ENCODE measurements at regions not wholly inside any gene's neighbourhood (a gene's known extent, or its start where the extent isn't known, plus 50 kb on each side); places are given as distances from the start of the nearest gene placed in this dataset.

DNA sequence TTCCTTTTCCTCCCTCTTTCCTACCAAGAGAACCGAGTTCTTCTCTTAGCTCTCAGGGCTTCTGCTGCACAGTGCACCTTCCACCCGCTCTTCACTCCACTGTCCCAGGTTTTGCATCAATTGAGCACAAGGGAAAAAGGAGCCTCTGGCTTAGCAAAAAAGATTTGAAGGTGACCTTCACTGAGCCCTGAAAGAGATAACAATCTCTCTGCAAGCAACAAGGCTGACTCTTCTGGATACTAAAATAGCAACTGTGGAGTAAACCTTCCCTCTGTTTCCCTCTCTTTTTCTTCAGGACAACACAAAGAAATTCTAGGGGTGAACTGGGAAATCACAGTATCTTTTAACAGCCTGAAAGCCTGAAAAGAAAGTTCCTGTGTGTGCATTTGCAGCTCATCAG is 354.7 kb upstream of the PODXL start:
- Histone ChIP-seq H3K4me3 (ENCODE audit: low read depth in 1 of 2, low read length in 2 of 2) (no peak overlapping the region), H3K27me3 (ENCODE audit: low read depth, low read length) (peaks cover 5% of the 10 kb centered on the region), H3K4me1 (ENCODE audit: control insufficient read depth in 1 of 2, insufficient read depth in 2 of 2, low read length in 2 of 2) (no peaks in the 10 kb centered on the region), H3K9me3 (ENCODE audit: control insufficient read depth in 1 of 2, low read length in 2 of 2) (no peaks in the 10 kb centered on the region), H3K36me3 (ENCODE audit: control insufficient read depth in 1 of 2, insufficient read depth in 2 of 2, low read length in 2 of 2) (no peaks in the 10 kb centered on the region), H3K27ac (ENCODE audit: low read length) (no peak overlapping the region)

DNA sequence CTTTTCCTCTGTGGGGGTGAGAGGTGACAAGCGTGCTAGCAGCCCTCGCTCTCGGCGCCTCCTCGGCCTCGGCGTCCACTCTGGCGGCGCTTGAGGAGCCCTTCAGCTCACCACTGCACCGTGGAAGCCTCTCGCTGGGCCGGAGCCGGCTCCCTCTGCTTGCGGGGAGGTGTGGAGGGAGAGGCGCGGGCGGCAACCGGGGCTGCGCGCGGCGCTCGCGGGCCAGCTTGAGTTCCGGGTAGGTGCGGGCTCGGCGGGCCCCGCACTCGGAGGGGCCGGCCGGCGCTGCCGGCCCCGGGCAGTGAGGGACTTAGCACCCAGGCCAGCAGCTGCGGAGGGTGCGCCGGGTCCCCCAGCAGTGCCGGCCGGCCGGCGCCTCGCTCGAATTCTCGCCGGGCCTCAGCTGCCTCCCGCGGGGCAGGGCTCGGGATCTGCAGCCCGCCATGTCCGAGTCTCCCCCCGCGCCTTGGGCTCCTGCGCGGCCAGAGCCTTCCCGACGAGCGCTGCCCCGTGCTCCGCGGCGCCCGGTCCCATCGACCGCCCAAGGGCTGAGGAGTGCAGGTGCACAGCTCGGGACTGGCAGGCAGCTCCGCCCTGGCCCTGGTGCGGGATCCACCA is 352.8 kb upstream of the PODXL start:
- peak overlapping the region in 1 of 2 donors; percentile 43 for H3K4me3 ChIP-seq (ENCODE audit: low read depth in 1 of 2, low read length in 2 of 2)
- no peak overlapping the region for H3K27ac ChIP-seq (ENCODE audit: low read length)
- H3K9me3 ChIP-seq (ENCODE audit: control insufficient read depth in 1 of 2, low read length in 2 of 2) = no peaks in the 10 kb centered on the region
- H3K36me3 ChIP-seq (ENCODE audit: control insufficient read depth in 1 of 2, insufficient read depth in 2 of 2, low read length in 2 of 2) = no peaks in the 10 kb centered on the region
- no peaks in the 10 kb centered on the region for H3K4me1 ChIP-seq (ENCODE audit: control insufficient read depth in 1 of 2, insufficient read depth in 2 of 2, low read length in 2 of 2)
- peaks cover 5% of the 10 kb centered on the region for H3K27me3 ChIP-seq (ENCODE audit: low read depth, low read length)

DNA sequence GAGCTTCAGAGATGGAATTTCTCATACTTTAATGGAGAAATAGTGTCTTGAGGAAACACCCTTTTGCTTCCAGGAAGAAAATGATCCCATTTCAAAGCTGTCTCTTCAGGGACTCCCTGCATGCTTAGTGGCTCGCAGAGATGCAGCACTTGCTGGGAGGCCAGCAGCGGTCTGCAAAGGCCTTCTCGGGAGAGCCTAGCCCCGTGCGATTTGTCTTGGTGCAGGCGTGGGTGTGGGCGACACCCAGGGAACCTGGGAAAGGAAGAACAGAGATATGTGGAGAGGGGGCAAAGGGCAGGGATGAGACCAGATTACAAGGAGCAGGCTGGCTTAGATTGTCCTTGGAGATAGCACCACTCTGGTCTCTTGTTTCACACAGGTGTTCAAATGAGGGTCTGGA is 352.3 kb upstream of the PODXL start:
- H3K9me3 ChIP-seq (ENCODE audit: control insufficient read depth in 1 of 2, low read length in 2 of 2) = no peaks in the 10 kb centered on the region
- peaks cover 5% of the 10 kb centered on the region for H3K27me3 ChIP-seq (ENCODE audit: low read depth, low read length)
- H3K36me3 ChIP-seq (ENCODE audit: control insufficient read depth in 1 of 2, insufficient read depth in 2 of 2, low read length in 2 of 2) = no peaks in the 10 kb centered on the region
- H3K27ac ChIP-seq (ENCODE audit: low read length) = no peak overlapping the region
- H3K4me3 ChIP-seq (ENCODE audit: low read depth in 1 of 2, low read length in 2 of 2) = peak overlapping the region in 1 of 2 donors; percentile 43
- no peaks in the 10 kb centered on the region for H3K4me1 ChIP-seq (ENCODE audit: control insufficient read depth in 1 of 2, insufficient read depth in 2 of 2, low read length in 2 of 2)

DNA sequence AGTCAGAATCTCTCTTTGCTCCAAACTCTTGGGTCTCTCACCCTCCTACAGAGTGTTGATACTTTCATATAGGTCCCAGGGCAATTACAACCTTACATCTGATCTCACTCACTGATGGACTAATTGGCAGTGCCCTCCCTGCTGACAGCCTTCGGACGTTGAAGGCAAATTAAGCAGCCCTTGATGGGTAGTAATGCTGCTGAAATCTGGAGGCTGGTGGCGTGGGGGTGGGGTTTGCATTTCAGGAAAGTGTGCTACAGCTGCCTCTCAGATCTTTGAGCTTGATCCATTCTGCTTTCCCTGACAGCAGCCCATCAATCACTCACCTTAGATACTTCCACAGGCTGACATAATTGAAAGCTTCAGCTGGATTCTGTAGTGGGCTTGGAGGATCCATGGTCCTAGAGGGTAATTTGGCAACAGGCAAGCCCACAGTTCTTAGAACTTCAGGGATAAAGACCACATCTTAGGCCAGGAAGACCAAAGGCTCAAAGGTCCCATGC is 349.1 kb upstream of the PODXL start:
- H3K27me3 ChIP-seq (ENCODE audit: low read depth, low read length) = peaks cover 5% of the 10 kb centered on the region
- H3K9me3 ChIP-seq (ENCODE audit: control insufficient read depth in 1 of 2, low read length in 2 of 2) = peaks cover 0 to 4% of the 10 kb centered on the region in 2 donors
- H3K36me3 ChIP-seq (ENCODE audit: control insufficient read depth in 1 of 2, insufficient read depth in 2 of 2, low read length in 2 of 2) = no peaks in the 10 kb centered on the region
- no peak overlapping the region for H3K27ac ChIP-seq (ENCODE audit: low read length)
- no peak overlapping the region for H3K4me3 ChIP-seq (ENCODE audit: low read depth in 1 of 2, low read length in 2 of 2)
- no peaks in the 10 kb centered on the region for H3K4me1 ChIP-seq (ENCODE audit: control insufficient read depth in 1 of 2, insufficient read depth in 2 of 2, low read length in 2 of 2)

DNA sequence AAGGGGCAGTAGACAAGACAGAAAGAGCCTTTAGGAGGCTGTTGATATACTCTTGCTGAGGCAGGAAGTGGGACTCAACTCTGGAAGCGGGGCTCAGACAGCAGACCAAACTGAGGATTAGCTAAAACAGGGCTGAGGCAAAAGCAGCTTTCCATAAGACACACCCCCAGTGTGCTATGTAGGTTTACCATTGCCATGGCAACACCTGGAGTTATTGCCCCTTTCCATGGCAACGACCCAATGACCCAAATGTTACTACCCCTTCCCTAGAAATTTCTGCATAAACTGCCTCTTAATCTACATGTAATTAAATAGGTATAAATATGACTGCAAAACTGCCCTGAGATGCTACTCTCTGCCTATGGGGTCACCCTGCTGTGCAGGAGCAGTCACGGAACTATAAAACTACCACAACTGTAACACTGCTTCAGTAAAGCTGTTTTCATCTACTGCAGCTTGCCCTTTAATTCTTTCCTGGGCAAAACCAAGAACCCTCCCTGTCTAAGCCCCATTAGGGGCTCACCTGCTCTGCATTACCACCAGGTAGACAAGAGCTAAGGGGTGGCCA is 348.4 kb upstream of the PODXL start:
- H3K36me3 ChIP-seq (ENCODE audit: control insufficient read depth in 1 of 2, insufficient read depth in 2 of 2, low read length in 2 of 2) = no peaks in the 10 kb centered on the region
- peaks cover 5% of the 10 kb centered on the region for H3K27me3 ChIP-seq (ENCODE audit: low read depth, low read length)
- H3K4me3 ChIP-seq (ENCODE audit: low read depth in 1 of 2, low read length in 2 of 2) = no peak overlapping the region
- H3K9me3 ChIP-seq (ENCODE audit: control insufficient read depth in 1 of 2, low read length in 2 of 2) = peaks cover 0 to 4% of the 10 kb centered on the region in 2 donors
- H3K27ac ChIP-seq (ENCODE audit: low read length) = no peak overlapping the region
- H3K4me1 ChIP-seq (ENCODE audit: control insufficient read depth in 1 of 2, insufficient read depth in 2 of 2, low read length in 2 of 2) = no peaks in the 10 kb centered on the region

DNA sequence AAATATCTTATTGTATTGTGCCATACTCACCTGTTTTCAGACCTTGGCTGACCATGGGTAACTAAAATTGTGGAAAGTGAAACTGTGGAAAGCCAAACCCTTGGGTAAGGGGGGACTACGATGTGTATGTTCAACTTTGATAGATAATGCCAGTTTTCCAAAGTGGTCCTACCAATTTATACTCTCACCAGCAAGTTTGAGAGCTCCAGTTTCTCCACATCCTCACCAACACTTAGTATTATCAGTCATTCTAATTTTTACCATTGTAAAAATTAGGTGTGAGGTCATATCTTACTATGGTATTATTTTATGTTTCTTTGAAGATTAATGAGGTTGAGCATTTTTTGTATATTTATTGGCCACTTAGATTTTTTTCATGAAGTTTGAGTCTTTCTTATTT is 346.9 kb upstream of the PODXL start:
- Histone ChIP-seq H3K4me3 (ENCODE audit: low read depth in 1 of 2, low read length in 2 of 2) (no peak overlapping the region), H3K4me1 (ENCODE audit: control insufficient read depth in 1 of 2, insufficient read depth in 2 of 2, low read length in 2 of 2) (no peaks in the 10 kb centered on the region), H3K36me3 (ENCODE audit: control insufficient read depth in 1 of 2, insufficient read depth in 2 of 2, low read length in 2 of 2) (no peaks in the 10 kb centered on the region), H3K27ac (ENCODE audit: low read length) (no peak overlapping the region), H3K9me3 (ENCODE audit: control insufficient read depth in 1 of 2, low read length in 2 of 2) (peaks cover 0 to 4% of the 10 kb centered on the region in 2 donors), H3K27me3 (ENCODE audit: low read depth, low read length) (no peaks in the 10 kb centered on the region)

DNA sequence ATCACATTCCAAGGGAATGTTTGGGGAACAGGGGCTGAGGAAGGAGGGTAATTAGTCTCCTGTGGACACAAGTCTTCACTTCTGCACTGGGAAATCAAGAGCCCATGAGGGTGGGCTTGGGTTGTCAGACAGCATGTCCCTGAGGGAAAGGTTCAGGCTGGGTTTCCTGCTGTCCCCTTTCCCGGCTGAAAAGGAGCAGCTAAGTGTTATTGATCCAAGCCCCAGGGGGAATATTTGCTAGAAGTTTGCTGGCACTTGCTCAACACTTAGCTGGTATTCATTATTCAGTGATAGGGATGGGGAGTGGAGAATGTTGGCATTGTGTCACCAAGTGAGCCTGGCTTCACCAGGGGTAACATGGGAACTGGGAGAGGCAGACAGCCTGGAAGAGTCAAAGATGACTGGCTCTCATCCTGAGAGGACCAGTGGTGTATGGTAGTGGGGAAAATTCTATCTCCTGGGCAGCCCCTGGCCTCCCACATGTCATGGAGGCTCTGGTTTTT is 344.4 kb upstream of the PODXL start:
- no peaks in the 10 kb centered on the region for H3K4me1 ChIP-seq (ENCODE audit: control insufficient read depth in 1 of 2, insufficient read depth in 2 of 2, low read length in 2 of 2)
- H3K27ac ChIP-seq (ENCODE audit: low read length) = no peak overlapping the region
- no peak overlapping the region for H3K4me3 ChIP-seq (ENCODE audit: low read depth in 1 of 2, low read length in 2 of 2)
- H3K36me3 ChIP-seq (ENCODE audit: control insufficient read depth in 1 of 2, insufficient read depth in 2 of 2, low read length in 2 of 2) = no peaks in the 10 kb centered on the region
- H3K27me3 ChIP-seq (ENCODE audit: low read depth, low read length) = no peaks in the 10 kb centered on the region
- peaks cover 0 to 4% of the 10 kb centered on the region in 2 donors for H3K9me3 ChIP-seq (ENCODE audit: control insufficient read depth in 1 of 2, low read length in 2 of 2)

DNA sequence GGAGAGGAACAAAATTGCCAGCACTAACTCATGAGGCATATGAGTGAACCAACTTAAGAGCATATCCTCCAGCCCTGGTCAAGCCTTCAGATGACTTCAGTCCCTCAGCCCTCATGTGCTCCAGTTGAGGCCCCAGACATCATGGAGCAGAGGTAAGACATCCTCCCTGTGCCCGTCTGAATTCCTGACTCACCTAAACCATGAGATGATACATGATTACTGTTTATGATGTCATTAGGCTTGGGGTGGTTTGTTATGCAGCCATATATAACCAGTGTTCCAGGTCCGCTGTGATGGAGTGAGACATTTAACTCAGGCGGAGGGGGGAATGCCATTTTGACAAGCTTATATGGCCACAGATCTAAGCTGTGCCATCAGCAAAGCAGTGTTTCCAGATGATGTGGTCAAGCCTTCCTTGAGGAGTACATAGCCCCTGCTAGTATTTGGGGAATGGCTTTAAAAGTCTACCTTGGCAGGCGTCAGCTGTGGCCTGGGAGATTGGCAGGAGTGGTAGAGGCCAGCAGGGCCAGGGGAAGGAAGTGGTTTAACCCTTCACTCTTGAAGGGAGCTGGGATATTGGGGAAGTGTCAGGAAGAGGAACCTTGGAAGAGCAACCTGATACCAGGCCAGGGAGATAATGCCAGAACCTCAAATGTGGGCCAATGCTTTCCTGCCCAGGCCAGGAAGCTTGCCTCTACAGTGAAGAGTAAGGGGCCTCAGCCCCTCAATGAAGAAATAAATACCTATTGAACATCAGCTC is 343.0 kb upstream of the PODXL start:
- H3K9me3 ChIP-seq (ENCODE audit: control insufficient read depth in 1 of 2, low read length in 2 of 2) = peaks cover 0 to 4% of the 10 kb centered on the region in 2 donors
- no peak overlapping the region for H3K27ac ChIP-seq (ENCODE audit: low read length)
- no peaks in the 10 kb centered on the region for H3K4me1 ChIP-seq (ENCODE audit: control insufficient read depth in 1 of 2, insufficient read depth in 2 of 2, low read length in 2 of 2)
- H3K36me3 ChIP-seq (ENCODE audit: control insufficient read depth in 1 of 2, insufficient read depth in 2 of 2, low read length in 2 of 2) = no peaks in the 10 kb centered on the region
- H3K27me3 ChIP-seq (ENCODE audit: low read depth, low read length) = no peaks in the 10 kb centered on the region
- H3K4me3 ChIP-seq (ENCODE audit: low read depth in 1 of 2, low read length in 2 of 2) = no peak overlapping the region

DNA sequence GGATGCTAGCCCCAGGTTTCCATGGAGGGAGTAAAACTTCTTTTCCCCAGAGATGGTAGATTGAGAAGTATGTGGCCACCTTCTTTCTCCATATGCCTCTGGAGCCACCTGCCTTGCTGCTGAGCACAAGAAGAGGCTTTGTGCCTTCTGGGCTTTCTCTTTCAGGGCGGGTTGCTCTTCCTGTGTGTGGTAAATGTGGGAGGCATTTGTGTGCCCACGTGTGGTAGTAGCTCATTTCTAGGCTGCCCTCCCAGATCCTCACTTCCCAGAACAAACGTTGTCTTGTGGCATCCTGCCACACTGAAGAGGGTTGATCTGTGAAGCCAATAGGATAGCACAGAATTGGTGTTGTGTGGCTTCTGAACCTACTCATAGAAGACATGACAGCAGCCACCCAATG is 342.0 kb upstream of the PODXL start:
- H3K9me3 ChIP-seq (ENCODE audit: control insufficient read depth in 1 of 2, low read length in 2 of 2) = peaks cover 0 to 4% of the 10 kb centered on the region in 2 donors
- no peak overlapping the region for H3K4me3 ChIP-seq (ENCODE audit: low read depth in 1 of 2, low read length in 2 of 2)
- H3K4me1 ChIP-seq (ENCODE audit: control insufficient read depth in 1 of 2, insufficient read depth in 2 of 2, low read length in 2 of 2) = no peaks in the 10 kb centered on the region
- H3K27me3 ChIP-seq (ENCODE audit: low read depth, low read length) = no peaks in the 10 kb centered on the region
- H3K27ac ChIP-seq (ENCODE audit: low read length) = no peak overlapping the region
- H3K36me3 ChIP-seq (ENCODE audit: control insufficient read depth in 1 of 2, insufficient read depth in 2 of 2, low read length in 2 of 2) = no peaks in the 10 kb centered on the region

DNA sequence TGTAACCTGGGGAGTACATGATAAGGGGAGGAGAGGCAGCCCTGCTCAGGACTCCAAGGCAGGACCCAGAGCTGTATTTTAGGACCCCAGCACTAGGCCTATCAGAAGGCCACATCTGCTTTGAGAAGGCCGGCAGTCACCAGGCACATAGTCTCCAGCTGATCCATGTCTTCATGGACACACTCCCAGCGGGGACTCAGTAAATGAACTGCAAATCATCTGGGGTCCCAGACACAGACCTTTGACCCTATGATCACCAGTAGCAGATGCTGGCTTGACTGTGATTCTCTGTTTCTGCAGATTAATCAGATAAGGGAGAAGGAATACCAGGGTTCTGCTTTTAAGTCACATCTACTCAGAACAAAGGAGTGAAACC is 341.4 kb upstream of the PODXL start:
- Histone ChIP-seq H3K4me3 (ENCODE audit: low read depth in 1 of 2, low read length in 2 of 2) (no peak overlapping the region), H3K36me3 (ENCODE audit: control insufficient read depth in 1 of 2, insufficient read depth in 2 of 2, low read length in 2 of 2) (no peaks in the 10 kb centered on the region), H3K27me3 (ENCODE audit: low read depth, low read length) (no peaks in the 10 kb centered on the region), H3K27ac (ENCODE audit: low read length) (no peak overlapping the region), H3K9me3 (ENCODE audit: control insufficient read depth in 1 of 2, low read length in 2 of 2) (peaks cover 0 to 2% of the 10 kb centered on the region in 2 donors), H3K4me1 (ENCODE audit: control insufficient read depth in 1 of 2, insufficient read depth in 2 of 2, low read length in 2 of 2) (no peaks in the 10 kb centered on the region)

DNA sequence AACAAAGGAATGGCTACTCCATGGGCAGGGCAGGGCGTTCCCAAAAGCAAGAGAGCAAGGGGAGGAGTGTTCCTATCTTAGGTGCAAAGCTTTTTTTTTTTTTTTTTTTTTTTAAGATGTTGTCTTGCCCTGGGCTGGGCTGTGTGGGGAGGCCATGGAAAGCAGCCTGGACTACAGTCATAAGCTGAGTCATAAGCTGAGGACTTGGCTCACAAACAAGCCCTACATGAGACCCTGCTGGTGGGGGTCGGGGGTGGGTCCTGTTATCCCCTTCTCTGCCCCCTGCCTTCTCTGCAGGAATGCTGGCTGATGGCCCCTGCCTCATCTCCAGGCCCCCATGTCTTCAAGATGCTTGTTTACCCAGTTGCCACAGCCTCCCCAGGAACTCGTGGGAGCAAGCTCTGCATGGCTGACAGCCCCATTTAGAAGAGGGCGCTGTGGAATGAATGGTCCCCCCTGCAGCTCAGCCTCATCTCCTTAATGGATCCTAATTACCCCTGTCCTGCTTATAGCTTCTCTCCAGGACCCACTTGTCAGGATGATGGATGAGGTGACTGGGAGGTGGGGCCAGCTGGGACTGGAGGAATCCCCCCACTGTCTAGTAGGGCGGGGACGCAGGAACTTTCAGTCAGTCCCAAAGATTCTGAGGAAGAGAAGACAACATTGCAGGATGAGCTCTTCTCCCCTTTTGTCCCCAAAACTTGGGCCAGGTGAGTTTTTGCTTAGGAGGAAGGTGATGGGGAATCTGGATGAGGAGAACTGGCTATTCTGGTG is 340.8 kb upstream of the PODXL start:
- Histone ChIP-seq H3K4me1 (ENCODE audit: control insufficient read depth in 1 of 2, insufficient read depth in 2 of 2, low read length in 2 of 2) (no peaks in the 10 kb centered on the region), H3K9me3 (ENCODE audit: control insufficient read depth in 1 of 2, low read length in 2 of 2) (no peaks in the 10 kb centered on the region), H3K36me3 (ENCODE audit: control insufficient read depth in 1 of 2, insufficient read depth in 2 of 2, low read length in 2 of 2) (no peaks in the 10 kb centered on the region), H3K4me3 (ENCODE audit: low read depth in 1 of 2, low read length in 2 of 2) (no peak overlapping the region), H3K27ac (ENCODE audit: low read length) (no peak overlapping the region), H3K27me3 (ENCODE audit: low read depth, low read length) (no peaks in the 10 kb centered on the region)
